GM23338 (cell line): ENCODE measurements at regions not wholly inside any gene's neighbourhood (a gene's known extent, or its start where the extent isn't known, plus 50 kb on each side); places are given as distances from the start of the nearest gene placed in this dataset.

Experiments used
- ATAC-seq: fragments of 200-7000 bp; cut with Tn5 transposase; 3 replicates; pipeline ENCODE4 v1.9.1; 2020
- DNase-seq: peaks from one replicate; pipeline ENCODE4 v3.0.0-alpha.2; 2015; ENCODE audit warnings: low spot score
- H2AFZ ChIP-seq: fragments of 200-600 bp; sonication (generic); 2 replicates; pipeline ENCODE4 v1.8.0; 2016; ENCODE audit warnings: antibody characterized with exemption, mild to moderate bottlenecking, moderate library complexity
- H3F3A ChIP-seq: fragments of 200-600 bp; sonication (generic); replicated peaks from 2 replicates; pipeline ENCODE4 v1.8.0; 2017; ENCODE audit warnings: antibody characterized with exemption, mixed run types, low read depth
- H3K27ac ChIP-seq: fragments of 200-600 bp; sonication (generic); 2 replicates; pipeline ENCODE4 v1.6.1; 2016; ENCODE audit warnings: low read depth
- H3K27me3 ChIP-seq: fragments of 200-600 bp; sonication (generic); 2 replicates; pipeline ENCODE4 v1.8.0; 2016; ENCODE audit warnings: mild to moderate bottlenecking, mixed run types, moderate library complexity; ENCODE audit not compliant: insufficient read depth
- H3K36me3 ChIP-seq: fragments of 200-600 bp; sonication (generic); 2 replicates; pipeline ENCODE4 v1.8.0; 2016; ENCODE audit warnings: mild to moderate bottlenecking; ENCODE audit not compliant: insufficient read depth
- H3K4me1 ChIP-seq: fragments of 200-600 bp; sonication (generic); 2 replicates; pipeline ENCODE4 v1.8.0; 2016; ENCODE audit warnings: mild to moderate bottlenecking, moderate library complexity; ENCODE audit not compliant: insufficient read depth
- H3K4me2 ChIP-seq: fragments of 200-600 bp; sonication (generic); 2 replicates; pipeline ENCODE4 v1.7.1; 2017; ENCODE audit warnings: mixed run types
- H3K4me3 ChIP-seq: fragments of 200-600 bp; sonication (generic); 2 replicates; pipeline ENCODE4 v1.6.1; 2016; ENCODE audit warnings: mixed run types
- H3K79me2 ChIP-seq: fragments of 200-600 bp; sonication (generic); replicated peaks from 2 replicates; pipeline ENCODE4 v1.8.0; 2017; ENCODE audit warnings: mild to moderate bottlenecking; ENCODE audit not compliant: insufficient read depth
- H3K9me2 ChIP-seq: fragments of 200-600 bp; sonication (generic); 2 replicates; pipeline ENCODE4 v1.8.0; 2017; ENCODE audit not compliant: insufficient read depth
- H4K20me1 ChIP-seq: fragments of 200-600 bp; sonication (generic); replicated peaks from 2 replicates; pipeline ENCODE4 v1.8.0; 2017; ENCODE audit warnings: mild to moderate bottlenecking; ENCODE audit not compliant: insufficient read depth
- H3K27ac Mint-ChIP-seq: 2 replicates; pipeline ENCODE4 v1.8.0; 2020; ENCODE audit warnings: inconsistent platforms, mild to moderate bottlenecking, moderate library complexity, mixed read lengths
- H3K27me3 Mint-ChIP-seq: 3 replicates; pipeline ENCODE4 v1.8.0; 2022; ENCODE audit warnings: low read depth, mild to moderate bottlenecking, moderate library complexity, mixed read lengths, inconsistent platforms; ENCODE audit not compliant: insufficient read depth, poor library complexity
- H3K36me3 Mint-ChIP-seq: 3 replicates; pipeline ENCODE4 v1.8.0; 2021; ENCODE audit warnings: low read depth, mild to moderate bottlenecking, inconsistent platforms, moderate library complexity, mixed read lengths
- H3K4me1 Mint-ChIP-seq: 3 replicates; pipeline ENCODE4 v1.8.0; 2020; ENCODE audit warnings: mild to moderate bottlenecking, inconsistent platforms, mixed read lengths
- H3K4me3 Mint-ChIP-seq: 3 replicates; pipeline ENCODE4 v1.8.0; 2021; ENCODE audit warnings: moderate library complexity, mild to moderate bottlenecking, inconsistent platforms, mixed read lengths
- H3K9me3 Mint-ChIP-seq: 3 replicates; pipeline ENCODE4 v1.8.0; 2020; ENCODE audit warnings: moderate library complexity, mild to moderate bottlenecking, inconsistent platforms, mixed read lengths
- EZH2phosphoT487 ChIP-seq: fragments of 200-600 bp; sonication (generic); IDR thresholded peaks from one replicate; pipeline ENCODE4 v1.8.1; 2018; ENCODE audit warnings: antibody characterized with exemption; ENCODE audit not compliant: unreplicated experiment
- NANOG ChIP-seq: IDR thresholded peaks from 2 replicates; pipeline ENCODE4 v1.6.1; 2016; ENCODE audit warnings: antibody characterized with exemption, borderline replicate concordance
- POLR2AphosphoS5 ChIP-seq: IDR thresholded peaks from 2 replicates; pipeline ENCODE4 v1.6.1; 2016; ENCODE audit warnings: antibody characterized with exemption, low read depth
- STAT1 ChIP-seq: IDR thresholded peaks from one replicate; pipeline ENCODE4 v1.6.1; 2016; ENCODE audit warnings: antibody characterized with exemption; ENCODE audit not compliant: unreplicated experiment
- ZNF114 ChIP-seq: fragments of 250-450 bp; sonication (Bioruptor Pico); IDR thresholded peaks from 2 replicates; pipeline ENCODE4 v1.5.0; 2020; ENCODE audit warnings: mild to moderate bottlenecking, moderate library complexity
- TF ChIP-seq, protein P1 (sequence below): IDR thresholded peaks from 2 replicates; pipeline ENCODE4 v1.6.1; 2016; ENCODE audit warnings: antibody characterized with exemption
- TF ChIP-seq, protein P2 (sequence below): IDR thresholded peaks from one replicate; pipeline ENCODE4 v1.6.1; 2018; ENCODE audit warnings: antibody characterized with exemption; ENCODE audit not compliant: unreplicated experiment
- TF ChIP-seq, protein P3 (sequence below): fragments of 250-450 bp; sonication (Bioruptor Pico); IDR thresholded peaks from 2 replicates; pipeline ENCODE4 v1.5.0; 2020; ENCODE audit warnings: mild to moderate bottlenecking, moderate library complexity
- TF ChIP-seq, protein P4 (sequence below), 2 experiments: fragments of 200-600 bp in 1 of 2; sonication (generic) in 1 of 2; conservative IDR thresholded peaks; 2 replicates each; pipeline versions ENCODE4 v1.5.1 to v1.6.1; 2016 to 2017; ENCODE audit warnings: antibody characterized with exemption in 2 of 2, low read depth in 2 of 2, mild to moderate bottlenecking in 2 of 2, moderate library complexity in 1 of 2

DNA sequence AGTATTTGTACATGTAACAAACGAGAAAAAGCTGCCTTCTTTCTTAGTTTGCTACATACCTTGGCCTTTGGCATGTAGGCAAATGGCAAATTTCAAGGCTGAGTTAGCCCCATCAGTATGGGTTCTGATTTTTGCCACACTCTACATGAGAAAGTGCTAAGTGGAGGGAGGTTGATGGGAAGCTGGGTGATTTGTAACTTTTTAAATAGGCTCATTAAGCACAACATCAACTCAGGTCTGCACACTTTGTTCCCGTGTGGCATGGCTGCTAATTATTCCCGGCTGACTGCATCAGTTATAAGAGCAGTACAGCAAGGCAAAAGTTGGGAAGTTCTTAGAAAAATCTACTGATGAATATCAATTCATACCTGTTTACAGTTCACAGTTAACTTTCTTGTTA is 172.8 kb upstream of the MAP3K7 start:
- no peak overlapping the region for H3K4me3 Mint-ChIP-seq
- ATAC-seq: no peak
- no peak for DNase-seq
- H3K9me3 Mint-ChIP-seq: no peaks in the 10 kb centered on the region
- no peak overlapping the region for H3K27ac Mint-ChIP-seq
- no peaks in the 10 kb centered on the region for H3F3A ChIP-seq
- no peak overlapping the region for H3K4me3 ChIP-seq
- no peak overlapping the region for H3K4me2 ChIP-seq
- H3K79me2 ChIP-seq: no peaks in the 10 kb centered on the region
- H3K27me3 ChIP-seq: no peaks in the 10 kb centered on the region
- TF ChIP-seq STAT1: no peak
- TF ChIP-seq NANOG: no peak
- no peak for TF ChIP-seq ZNF114 (CRISPR knock-in tag)
- no peak for TF ChIP-seq EZH2phosphoT487
- TF ChIP-seq POLR2AphosphoS5: no peak
- TF ChIP-seq, protein P1, sequence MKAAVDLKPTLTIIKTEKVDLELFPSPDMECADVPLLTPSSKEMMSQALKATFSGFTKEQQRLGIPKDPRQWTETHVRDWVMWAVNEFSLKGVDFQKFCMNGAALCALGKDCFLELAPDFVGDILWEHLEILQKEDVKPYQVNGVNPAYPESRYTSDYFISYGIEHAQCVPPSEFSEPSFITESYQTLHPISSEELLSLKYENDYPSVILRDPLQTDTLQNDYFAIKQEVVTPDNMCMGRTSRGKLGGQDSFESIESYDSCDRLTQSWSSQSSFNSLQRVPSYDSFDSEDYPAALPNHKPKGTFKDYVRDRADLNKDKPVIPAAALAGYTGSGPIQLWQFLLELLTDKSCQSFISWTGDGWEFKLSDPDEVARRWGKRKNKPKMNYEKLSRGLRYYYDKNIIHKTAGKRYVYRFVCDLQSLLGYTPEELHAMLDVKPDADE: no peak
- TF ChIP-seq, protein P2, sequence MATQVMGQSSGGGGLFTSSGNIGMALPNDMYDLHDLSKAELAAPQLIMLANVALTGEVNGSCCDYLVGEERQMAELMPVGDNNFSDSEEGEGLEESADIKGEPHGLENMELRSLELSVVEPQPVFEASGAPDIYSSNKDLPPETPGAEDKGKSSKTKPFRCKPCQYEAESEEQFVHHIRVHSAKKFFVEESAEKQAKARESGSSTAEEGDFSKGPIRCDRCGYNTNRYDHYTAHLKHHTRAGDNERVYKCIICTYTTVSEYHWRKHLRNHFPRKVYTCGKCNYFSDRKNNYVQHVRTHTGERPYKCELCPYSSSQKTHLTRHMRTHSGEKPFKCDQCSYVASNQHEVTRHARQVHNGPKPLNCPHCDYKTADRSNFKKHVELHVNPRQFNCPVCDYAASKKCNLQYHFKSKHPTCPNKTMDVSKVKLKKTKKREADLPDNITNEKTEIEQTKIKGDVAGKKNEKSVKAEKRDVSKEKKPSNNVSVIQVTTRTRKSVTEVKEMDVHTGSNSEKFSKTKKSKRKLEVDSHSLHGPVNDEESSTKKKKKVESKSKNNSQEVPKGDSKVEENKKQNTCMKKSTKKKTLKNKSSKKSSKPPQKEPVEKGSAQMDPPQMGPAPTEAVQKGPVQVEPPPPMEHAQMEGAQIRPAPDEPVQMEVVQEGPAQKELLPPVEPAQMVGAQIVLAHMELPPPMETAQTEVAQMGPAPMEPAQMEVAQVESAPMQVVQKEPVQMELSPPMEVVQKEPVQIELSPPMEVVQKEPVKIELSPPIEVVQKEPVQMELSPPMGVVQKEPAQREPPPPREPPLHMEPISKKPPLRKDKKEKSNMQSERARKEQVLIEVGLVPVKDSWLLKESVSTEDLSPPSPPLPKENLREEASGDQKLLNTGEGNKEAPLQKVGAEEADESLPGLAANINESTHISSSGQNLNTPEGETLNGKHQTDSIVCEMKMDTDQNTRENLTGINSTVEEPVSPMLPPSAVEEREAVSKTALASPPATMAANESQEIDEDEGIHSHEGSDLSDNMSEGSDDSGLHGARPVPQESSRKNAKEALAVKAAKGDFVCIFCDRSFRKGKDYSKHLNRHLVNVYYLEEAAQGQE: no peak
- TF ChIP-seq, protein P3, sequence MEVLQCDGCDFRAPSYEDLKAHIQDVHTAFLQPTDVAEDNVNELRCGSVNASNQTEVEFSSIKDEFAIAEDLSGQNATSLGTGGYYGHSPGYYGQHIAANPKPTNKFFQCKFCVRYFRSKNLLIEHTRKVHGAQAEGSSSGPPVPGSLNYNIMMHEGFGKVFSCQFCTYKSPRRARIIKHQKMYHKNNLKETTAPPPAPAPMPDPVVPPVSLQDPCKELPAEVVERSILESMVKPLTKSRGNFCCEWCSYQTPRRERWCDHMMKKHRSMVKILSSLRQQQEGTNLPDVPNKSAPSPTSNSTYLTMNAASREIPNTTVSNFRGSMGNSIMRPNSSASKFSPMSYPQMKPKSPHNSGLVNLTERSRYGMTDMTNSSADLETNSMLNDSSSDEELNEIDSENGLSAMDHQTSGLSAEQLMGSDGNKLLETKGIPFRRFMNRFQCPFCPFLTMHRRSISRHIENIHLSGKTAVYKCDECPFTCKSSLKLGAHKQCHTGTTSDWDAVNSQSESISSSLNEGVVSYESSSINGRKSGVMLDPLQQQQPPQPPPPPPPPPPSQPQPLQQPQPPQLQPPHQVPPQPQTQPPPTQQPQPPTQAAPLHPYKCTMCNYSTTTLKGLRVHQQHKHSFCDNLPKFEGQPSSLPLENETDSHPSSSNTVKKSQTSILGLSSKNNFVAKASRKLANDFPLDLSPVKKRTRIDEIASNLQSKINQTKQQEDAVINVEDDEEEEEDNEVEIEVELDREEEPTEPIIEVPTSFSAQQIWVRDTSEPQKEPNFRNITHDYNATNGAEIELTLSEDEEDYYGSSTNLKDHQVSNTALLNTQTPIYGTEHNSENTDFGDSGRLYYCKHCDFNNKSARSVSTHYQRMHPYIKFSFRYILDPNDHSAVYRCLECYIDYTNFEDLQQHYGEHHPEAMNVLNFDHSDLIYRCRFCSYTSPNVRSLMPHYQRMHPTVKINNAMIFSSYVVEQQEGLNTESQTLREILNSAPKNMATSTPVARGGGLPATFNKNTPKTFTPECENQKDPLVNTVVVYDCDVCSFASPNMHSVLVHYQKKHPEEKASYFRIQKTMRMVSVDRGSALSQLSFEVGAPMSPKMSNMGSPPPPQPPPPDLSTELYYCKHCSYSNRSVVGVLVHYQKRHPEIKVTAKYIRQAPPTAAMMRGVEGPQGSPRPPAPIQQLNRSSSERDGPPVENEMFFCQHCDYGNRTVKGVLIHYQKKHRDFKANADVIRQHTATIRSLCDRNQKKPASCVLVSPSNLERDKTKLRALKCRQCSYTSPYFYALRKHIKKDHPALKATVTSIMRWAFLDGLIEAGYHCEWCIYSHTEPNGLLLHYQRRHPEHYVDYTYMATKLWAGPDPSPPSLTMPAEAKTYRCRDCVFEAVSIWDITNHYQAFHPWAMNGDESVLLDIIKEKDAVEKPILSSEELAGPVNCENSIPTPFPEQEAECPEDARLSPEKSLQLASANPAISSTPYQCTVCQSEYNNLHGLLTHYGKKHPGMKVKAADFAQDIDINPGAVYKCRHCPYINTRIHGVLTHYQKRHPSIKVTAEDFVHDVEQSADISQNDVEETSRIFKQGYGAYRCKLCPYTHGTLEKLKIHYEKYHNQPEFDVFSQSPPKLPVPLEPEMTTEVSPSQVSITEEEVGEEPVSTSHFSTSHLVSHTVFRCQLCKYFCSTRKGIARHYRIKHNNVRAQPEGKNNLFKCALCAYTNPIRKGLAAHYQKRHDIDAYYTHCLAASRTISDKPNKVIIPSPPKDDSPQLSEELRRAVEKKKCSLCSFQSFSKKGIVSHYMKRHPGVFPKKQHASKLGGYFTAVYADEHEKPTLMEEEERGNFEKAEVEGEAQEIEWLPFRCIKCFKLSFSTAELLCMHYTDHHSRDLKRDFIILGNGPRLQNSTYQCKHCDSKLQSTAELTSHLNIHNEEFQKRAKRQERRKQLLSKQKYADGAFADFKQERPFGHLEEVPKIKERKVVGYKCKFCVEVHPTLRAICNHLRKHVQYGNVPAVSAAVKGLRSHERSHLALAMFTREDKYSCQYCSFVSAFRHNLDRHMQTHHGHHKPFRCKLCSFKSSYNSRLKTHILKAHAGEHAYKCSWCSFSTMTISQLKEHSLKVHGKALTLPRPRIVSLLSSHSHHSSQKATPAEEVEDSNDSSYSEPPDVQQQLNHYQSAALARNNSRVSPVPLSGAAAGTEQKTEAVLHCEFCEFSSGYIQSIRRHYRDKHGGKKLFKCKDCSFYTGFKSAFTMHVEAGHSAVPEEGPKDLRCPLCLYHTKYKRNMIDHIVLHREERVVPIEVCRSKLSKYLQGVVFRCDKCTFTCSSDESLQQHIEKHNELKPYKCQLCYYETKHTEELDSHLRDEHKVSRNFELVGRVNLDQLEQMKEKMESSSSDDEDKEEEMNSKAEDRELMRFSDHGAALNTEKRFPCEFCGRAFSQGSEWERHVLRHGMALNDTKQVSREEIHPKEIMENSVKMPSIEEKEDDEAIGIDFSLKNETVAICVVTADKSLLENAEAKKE (CRISPR knock-in tag): no peak
- TF ChIP-seq, protein P4, sequence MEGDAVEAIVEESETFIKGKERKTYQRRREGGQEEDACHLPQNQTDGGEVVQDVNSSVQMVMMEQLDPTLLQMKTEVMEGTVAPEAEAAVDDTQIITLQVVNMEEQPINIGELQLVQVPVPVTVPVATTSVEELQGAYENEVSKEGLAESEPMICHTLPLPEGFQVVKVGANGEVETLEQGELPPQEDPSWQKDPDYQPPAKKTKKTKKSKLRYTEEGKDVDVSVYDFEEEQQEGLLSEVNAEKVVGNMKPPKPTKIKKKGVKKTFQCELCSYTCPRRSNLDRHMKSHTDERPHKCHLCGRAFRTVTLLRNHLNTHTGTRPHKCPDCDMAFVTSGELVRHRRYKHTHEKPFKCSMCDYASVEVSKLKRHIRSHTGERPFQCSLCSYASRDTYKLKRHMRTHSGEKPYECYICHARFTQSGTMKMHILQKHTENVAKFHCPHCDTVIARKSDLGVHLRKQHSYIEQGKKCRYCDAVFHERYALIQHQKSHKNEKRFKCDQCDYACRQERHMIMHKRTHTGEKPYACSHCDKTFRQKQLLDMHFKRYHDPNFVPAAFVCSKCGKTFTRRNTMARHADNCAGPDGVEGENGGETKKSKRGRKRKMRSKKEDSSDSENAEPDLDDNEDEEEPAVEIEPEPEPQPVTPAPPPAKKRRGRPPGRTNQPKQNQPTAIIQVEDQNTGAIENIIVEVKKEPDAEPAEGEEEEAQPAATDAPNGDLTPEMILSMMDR (conservative IDR thresholded peaks at IDR 0.05; ENCODE audit: low read depth in 2 of 2): no peak
- no peaks in the 10 kb centered on the region for H3K9me2 ChIP-seq
- peaks cover 4% of the 10 kb centered on the region; the same call in 1 of the 2 replicates for H3K4me1 ChIP-seq
- peaks cover 6% of the 10 kb centered on the region; the same call in 2 of the 3 replicates for H3K4me1 Mint-ChIP-seq
- no peaks in the 10 kb centered on the region for H3K27me3 Mint-ChIP-seq
- H4K20me1 ChIP-seq: no peaks in the 10 kb centered on the region
- no peak overlapping the region for H3K27ac ChIP-seq
- no peaks in the 10 kb centered on the region for H3K36me3 Mint-ChIP-seq
- H3K36me3 ChIP-seq: no peaks in the 10 kb centered on the region
- no peak overlapping the region for H2AFZ ChIP-seq
